HG03025 (cell line): ENCODE measurements at regions not wholly inside any gene's neighbourhood (a gene's known extent, or its start where the extent isn't known, plus 50 kb on each side); places are given as distances from the start of the nearest gene placed in this dataset.
"Not testable (repeated sequence)": the region's sequence is repeated elsewhere in the genome, so short reads cannot be mapped to it uniquely, and the experiment has no call there.

ENCODE experiments used
- ATAC-seq: cut with Tn5 transposase; IDR thresholded peaks from one replicate; pipeline ENCODE4 v1.9.1; 2021; ENCODE audit warnings: mild to moderate bottlenecking, moderate library complexity; ENCODE audit not compliant: unreplicated experiment, low FRiP score

DNA sequence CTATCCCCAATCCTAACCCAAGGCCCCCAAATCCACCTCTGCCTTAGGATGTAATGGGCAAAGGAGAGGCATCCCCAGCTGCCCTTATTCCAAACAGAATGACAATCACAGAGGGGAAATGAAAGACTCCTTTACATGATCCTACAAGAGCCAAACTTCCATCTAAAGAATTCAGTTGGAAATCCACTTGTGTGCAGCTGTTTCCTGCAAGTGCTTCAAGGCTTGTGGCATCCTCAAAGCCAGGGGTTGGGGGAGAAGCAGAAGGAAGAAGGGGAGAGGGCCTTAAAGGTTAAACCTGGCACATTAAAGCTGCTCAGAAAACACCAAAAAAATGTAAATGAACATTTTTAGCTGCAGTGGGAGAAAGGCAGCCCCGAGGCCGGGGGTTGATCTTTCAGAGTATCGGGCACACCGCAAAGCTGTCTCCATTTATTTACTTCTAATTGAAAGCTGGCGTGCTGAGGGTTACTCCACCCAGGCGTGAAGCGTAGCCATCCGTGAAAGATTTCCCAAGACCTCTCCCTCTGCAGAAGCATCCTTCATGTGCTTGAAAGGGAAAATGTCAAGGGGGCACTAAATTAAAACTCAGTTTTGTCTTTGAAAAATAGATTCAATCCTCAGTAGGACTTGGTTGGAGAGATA lies 217.8 kb downstream of the SHQ1 start:
- no peak for ATAC-seq

- peak; percentile 61 for ATAC-seq
Observed at GRCh38 chr3:72629191-72629631, 219.0 kb downstream of the SHQ1 start.

DNA sequence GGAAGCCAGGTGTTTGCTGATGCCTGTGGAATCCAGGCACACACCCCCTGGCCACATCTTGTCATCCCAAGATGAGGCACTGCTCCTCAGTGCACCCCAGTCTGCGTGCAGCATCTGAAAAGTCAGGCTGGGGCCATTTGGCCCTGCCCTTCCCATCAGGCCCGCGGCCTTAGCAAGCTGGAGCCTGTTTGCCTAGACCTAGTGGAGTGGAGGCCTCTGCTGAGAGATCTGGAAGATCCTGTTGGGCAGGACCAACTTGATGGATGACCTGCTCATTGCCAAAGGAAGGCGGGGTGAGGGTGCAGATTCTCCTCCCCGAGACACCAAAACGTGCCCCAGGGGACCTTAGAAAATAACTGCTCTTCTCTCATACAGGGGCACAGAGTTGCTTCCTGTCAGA lies 220.2 kb downstream of the SHQ1 start:
- no peak for ATAC-seq

GRCh38 chr3:72627271-72627670 lies 221.0 kb downstream of the SHQ1 start:
- no peak for ATAC-seq

GRCh38 chr3:72625602-72626337 lies 222.5 kb downstream of the SHQ1 start:
- no peak for ATAC-seq

- no peak for ATAC-seq
Observed at GRCh38 chr3:72624656-72625055, 223.6 kb downstream of the SHQ1 start.

- ATAC-seq, result no peak
Observed at GRCh38 chr3:72618739-72619138, 229.5 kb downstream of the SHQ1 start.

DNA sequence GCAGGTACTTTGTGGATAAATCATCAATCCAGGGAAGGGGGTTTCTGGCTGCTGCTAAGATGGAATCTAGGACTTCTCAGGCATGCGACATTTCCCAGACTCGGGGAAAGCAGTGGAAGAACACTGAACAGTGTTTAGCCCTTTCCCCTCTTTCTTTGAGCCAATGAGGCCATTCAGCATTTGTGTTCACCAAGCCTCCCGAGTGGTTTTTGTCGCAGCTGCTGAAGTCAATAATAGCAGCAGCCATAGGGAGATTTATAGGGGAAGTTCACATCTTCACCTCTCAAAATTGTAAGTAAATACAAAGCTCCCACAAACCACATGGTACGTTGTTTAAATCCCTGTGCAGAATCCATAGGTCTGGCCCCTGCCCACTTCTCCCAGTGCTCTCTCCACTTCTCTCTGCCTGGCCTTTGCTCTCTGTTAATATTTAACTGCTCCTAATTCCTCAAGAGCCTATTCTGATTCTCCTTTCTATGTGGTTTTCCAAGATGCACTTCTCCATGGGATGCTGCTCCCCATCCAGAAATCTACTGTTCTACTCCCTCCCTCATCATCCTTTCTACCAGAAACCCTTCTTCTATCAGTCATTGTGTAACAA lies 230.7 kb downstream of the SHQ1 start:
- ATAC-seq, result no peak

- no peak for ATAC-seq
Observed at GRCh38 chr3:72615776-72616175, 232.5 kb downstream of the SHQ1 start.

- ATAC-seq, result no peak
Observed at GRCh38 chr3:72615182-72615581, 233.1 kb downstream of the SHQ1 start.

GRCh38 chr3:72614394-72615074 lies 233.7 kb downstream of the SHQ1 start:
- ATAC-seq, result no peak

DNA sequence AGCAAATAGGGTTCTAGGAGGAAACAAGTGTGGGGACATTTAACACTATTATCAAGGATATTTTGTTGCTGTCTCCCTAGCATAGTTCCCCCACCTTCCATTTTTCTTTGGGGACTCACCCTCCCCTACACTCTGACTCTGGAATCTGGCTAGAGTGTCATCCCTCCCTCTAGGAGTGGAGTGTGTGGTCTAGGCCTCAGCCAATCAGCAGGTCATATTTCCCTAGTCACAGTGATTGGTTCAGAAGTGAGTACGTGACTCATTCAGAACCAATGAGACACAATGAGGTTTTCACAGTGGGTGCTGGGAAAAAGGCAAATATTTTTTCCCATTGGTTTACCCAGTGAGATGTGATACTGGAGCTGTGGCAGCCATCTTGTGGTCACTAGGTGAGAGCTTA lies 234.4 kb downstream of the SHQ1 start:
- ATAC-seq, result no peak

GRCh38 chr3:72609114-72609513 lies 239.1 kb downstream of the SHQ1 start:
- ATAC-seq, result not testable (repeated sequence)

DNA sequence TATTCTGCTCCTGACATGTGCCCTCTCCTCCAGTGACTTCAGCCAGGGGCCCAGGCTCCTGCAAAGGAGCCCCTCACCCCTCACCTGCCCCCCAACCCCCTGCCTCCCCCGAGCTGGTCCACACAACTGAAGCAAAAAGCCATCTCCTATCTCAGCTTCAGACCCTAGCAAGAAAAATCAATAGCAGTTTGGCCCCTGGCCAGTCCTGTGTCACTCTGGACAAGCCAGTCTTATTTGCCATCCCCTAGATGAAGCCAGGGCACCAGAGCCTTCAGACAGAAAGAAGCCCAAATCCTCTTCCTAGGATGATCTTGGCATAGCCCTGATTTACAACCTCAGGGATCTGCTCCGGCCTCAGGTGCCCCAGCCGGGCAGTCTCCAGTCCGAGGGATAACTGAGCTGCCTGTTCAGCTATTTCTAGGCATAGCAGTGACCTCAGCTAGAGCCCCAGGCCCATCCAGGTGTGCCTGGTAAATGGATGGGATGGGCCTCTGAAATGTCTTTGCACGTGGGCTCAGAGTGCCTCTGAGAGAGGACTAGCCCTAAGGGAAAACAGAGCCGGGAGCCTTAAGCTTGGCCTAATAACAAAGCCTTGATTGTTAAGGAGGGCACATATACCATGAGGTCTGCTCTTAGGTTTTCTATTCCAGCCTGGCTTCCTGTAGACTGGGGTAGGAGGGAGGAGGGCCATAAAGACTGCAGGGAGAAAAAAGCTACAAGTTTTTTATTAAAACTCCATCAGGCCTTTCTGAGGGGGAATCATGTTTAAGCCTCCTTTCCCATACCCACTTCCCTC lies 242.0 kb downstream of the SHQ1 start:
- ATAC-seq, result no peak

DNA sequence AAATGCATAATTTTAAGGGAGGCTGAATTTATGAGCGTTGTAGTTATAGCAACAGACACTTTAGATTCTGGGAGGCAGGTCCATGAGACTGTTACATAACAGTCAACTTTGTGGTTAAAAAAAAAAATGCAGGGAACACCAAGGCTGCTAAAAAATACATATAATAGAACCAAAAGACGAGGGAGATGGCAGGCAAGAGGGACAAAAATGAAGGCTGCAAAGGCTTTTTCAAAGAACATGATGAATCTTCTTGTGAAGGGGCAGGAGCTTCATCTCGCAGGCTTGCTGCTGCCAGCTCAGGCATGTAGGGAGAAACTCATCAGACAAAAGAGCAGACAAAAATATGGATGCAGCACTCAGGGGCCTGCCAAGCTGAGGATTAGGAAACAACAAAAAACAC lies 243.9 kb downstream of the SHQ1 start:
- ATAC-seq, result no peak

GRCh38 chr3:72601983-72602750 lies 246.1 kb downstream of the SHQ1 start:
- ATAC-seq, result no peak

- no peak for ATAC-seq
Observed at GRCh38 chr3:72601060-72601459, 247.2 kb downstream of the SHQ1 start.

- no peak for ATAC-seq
Observed at GRCh38 chr3:72597756-72598195, 250.5 kb downstream of the SHQ1 start.

DNA sequence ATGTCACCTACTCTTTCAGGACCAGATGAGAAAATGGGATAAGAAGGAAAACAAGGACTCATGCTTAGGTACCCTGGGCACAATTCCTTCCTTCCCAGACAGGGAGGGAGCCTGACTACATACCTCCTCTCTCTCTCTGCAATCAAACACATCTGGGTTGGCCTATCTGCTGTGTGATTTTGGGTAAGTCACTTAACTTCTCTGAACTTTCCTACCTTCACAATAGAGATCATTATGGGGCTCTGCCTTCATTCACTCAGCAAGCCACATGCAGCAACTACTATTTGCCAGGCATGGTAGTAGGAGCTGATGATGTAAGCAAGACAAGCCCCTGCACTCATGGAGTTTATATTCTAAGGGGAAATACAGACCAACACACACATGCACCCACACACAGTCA lies 251.2 kb downstream of the SHQ1 start:
- ATAC-seq, result no peak
